ENCODE measurements at regions not wholly inside any gene's neighbourhood (a gene's known extent, or its start where the extent isn't known, plus 50 kb on each side); places are given as distances from the start of the nearest gene placed in this dataset.

DNA sequence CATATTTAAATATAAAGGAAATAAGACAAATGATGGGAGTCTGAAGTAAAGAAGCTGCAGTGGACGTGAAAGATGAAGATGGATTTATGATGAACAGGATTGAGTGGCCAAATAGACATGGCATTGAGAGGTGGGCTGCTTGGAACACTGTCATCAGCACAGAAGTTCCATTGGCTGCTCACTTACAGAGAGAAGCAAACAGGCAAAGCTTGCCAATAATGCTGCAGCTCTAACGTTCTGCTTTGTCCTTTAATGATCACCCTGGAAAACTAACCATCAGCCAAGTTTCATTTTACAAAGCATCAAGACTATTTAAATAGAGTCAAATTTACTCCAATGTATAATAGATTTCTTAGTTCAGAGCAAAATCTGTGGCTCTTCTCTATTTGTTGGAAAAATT is 721.4 kb downstream of the TMTC2 start:
- H3K27me3 ChIP-seq (ENCODE audit: control insufficient read depth, extremely low read depth, insufficient read depth, low read length): no peaks in the 10 kb centered on the region
- TF ChIP-seq, protein P1, sequence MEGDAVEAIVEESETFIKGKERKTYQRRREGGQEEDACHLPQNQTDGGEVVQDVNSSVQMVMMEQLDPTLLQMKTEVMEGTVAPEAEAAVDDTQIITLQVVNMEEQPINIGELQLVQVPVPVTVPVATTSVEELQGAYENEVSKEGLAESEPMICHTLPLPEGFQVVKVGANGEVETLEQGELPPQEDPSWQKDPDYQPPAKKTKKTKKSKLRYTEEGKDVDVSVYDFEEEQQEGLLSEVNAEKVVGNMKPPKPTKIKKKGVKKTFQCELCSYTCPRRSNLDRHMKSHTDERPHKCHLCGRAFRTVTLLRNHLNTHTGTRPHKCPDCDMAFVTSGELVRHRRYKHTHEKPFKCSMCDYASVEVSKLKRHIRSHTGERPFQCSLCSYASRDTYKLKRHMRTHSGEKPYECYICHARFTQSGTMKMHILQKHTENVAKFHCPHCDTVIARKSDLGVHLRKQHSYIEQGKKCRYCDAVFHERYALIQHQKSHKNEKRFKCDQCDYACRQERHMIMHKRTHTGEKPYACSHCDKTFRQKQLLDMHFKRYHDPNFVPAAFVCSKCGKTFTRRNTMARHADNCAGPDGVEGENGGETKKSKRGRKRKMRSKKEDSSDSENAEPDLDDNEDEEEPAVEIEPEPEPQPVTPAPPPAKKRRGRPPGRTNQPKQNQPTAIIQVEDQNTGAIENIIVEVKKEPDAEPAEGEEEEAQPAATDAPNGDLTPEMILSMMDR (optimal IDR thresholded peaks at IDR 0.05 in 1 of 3, IDR thresholded peaks at IDR 0.05 in 1 of 3, conservative IDR thresholded peaks at IDR 0.05 in 1 of 3; ENCODE audit: extremely low read depth in 1 of 3, insufficient read depth in 2 of 3, low read length in 3 of 3): no peak
- no peak for TF ChIP-seq EZH2 (IDR thresholded peaks at IDR 0.05; ENCODE audit: low read length)
- H3K4me2 ChIP-seq (ENCODE audit: control insufficient read depth, extremely low read depth, insufficient read depth, low read depth, low read length): no peak overlapping the region
- no peak overlapping the region for H3K9ac ChIP-seq (ENCODE audit: control insufficient read depth, extremely low read depth, insufficient read depth, low read length)
- no peaks in the 10 kb centered on the region for H3K36me3 ChIP-seq (ENCODE audit: control insufficient read depth in 2 of 2, extremely low read depth in 1 of 2, insufficient read depth in 2 of 2, low read length in 2 of 2)
- no peaks in the 10 kb centered on the region for H3K79me2 ChIP-seq (ENCODE audit: control insufficient read depth, insufficient read depth, low read length)
- H3K9me1 ChIP-seq (ENCODE audit: control insufficient read depth, extremely low read depth, insufficient read depth, low read length): no peaks in the 10 kb centered on the region
- DNase-seq (ENCODE audit: low read depth, low spot score) (no peak), FAIRE-seq (no peak)
- no peak overlapping the region for H3K4me3 ChIP-seq (ENCODE audit: control insufficient read depth in 2 of 3, extremely low read depth in 1 of 3, insufficient read depth in 2 of 3, low read depth in 1 of 3, low read length in 3 of 3)
- dilution Hi-C loops (cut with MboI; ENCODE audit: extremely low pct_ligation_motif_present, low sequenced_read_pairs): no loop called here
- H4K20me1 ChIP-seq (ENCODE audit: control insufficient read depth, extremely low read depth, insufficient read depth, low read length): no peaks in the 10 kb centered on the region
- no peak overlapping the region for H3K27ac ChIP-seq (ENCODE audit: control insufficient read depth, insufficient read depth, low read length)
- H3K4me1 ChIP-seq (ENCODE audit: control insufficient read depth, extremely low read depth, insufficient read depth, low read length): no peaks in the 10 kb centered on the region
- no peaks in the 10 kb centered on the region for H3K9me3 ChIP-seq (ENCODE audit: control insufficient read depth, low read depth, low read length)
- no peak overlapping the region for H2AFZ ChIP-seq (ENCODE audit: control insufficient read depth, low read length)

DNA sequence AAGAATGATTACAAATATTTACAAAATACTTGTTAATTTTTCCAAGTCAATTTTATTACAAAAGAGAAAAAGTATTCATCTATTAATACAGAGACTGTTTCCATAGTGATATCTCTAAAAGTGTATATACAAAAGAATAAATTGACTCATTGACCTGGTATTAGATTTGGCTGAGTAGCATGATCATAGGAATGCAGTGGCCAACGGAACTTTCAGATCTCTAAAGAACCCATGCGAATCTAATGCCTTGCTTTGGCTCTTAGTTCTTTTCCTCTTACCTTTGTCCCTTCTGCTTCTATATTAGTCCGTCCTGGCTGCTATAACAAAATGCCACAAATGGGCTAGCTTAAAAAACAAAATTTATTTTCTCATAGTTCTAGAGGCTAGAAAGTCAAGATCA is 717.8 kb downstream of the TMTC2 start:
- H3K79me2 ChIP-seq (ENCODE audit: control insufficient read depth, insufficient read depth, low read length): no peaks in the 10 kb centered on the region
- no peak overlapping the region for H3K4me3 ChIP-seq (ENCODE audit: control insufficient read depth in 2 of 3, extremely low read depth in 1 of 3, insufficient read depth in 2 of 3, low read depth in 1 of 3, low read length in 3 of 3)
- H3K9ac ChIP-seq (ENCODE audit: control insufficient read depth, extremely low read depth, insufficient read depth, low read length): no peak overlapping the region
- dilution Hi-C loops (cut with MboI; ENCODE audit: extremely low pct_ligation_motif_present, low sequenced_read_pairs): no loop called here
- no peaks in the 10 kb centered on the region for H4K20me1 ChIP-seq (ENCODE audit: control insufficient read depth, extremely low read depth, insufficient read depth, low read length)
- DNase-seq (ENCODE audit: low read depth, low spot score) (no peak), FAIRE-seq (no peak)
- H3K27me3 ChIP-seq (ENCODE audit: control insufficient read depth, extremely low read depth, insufficient read depth, low read length): no peaks in the 10 kb centered on the region
- no peak overlapping the region for H2AFZ ChIP-seq (ENCODE audit: control insufficient read depth, low read length)
- no peaks in the 10 kb centered on the region for H3K4me1 ChIP-seq (ENCODE audit: control insufficient read depth, extremely low read depth, insufficient read depth, low read length)
- H3K36me3 ChIP-seq (ENCODE audit: control insufficient read depth in 2 of 2, extremely low read depth in 1 of 2, insufficient read depth in 2 of 2, low read length in 2 of 2): no peaks in the 10 kb centered on the region
- H3K4me2 ChIP-seq (ENCODE audit: control insufficient read depth, extremely low read depth, insufficient read depth, low read depth, low read length): no peak overlapping the region
- H3K9me1 ChIP-seq (ENCODE audit: control insufficient read depth, extremely low read depth, insufficient read depth, low read length): no peaks in the 10 kb centered on the region
- TF ChIP-seq, protein P1 (optimal IDR thresholded peaks at IDR 0.05 in 1 of 3, IDR thresholded peaks at IDR 0.05 in 1 of 3, conservative IDR thresholded peaks at IDR 0.05 in 1 of 3; ENCODE audit: extremely low read depth in 1 of 3, insufficient read depth in 2 of 3, low read length in 3 of 3): no peak
- TF ChIP-seq EZH2 (IDR thresholded peaks at IDR 0.05; ENCODE audit: low read length): no peak
- H3K27ac ChIP-seq (ENCODE audit: control insufficient read depth, insufficient read depth, low read length): no peak overlapping the region
- H3K9me3 ChIP-seq (ENCODE audit: control insufficient read depth, low read depth, low read length): no peaks in the 10 kb centered on the region

All from keratinocyte (primary cell).